HEK293 (cell line): ENCODE measurements at regions not wholly inside any gene's neighbourhood (a gene's known extent, or its start where the extent isn't known, plus 50 kb on each side); places are given as distances from the start of the nearest gene placed in this dataset.

Source experiments
- CTCF ChIA-PET: fragments of 350-600 bp; formaldehyde crosslinking; extraction: SDS; loops from one replicate; lab custom pipeline; 2021; ENCODE audit warnings: antibody characterized with exemption; lab: Yijun Ruan, JAX
- POLR2A ChIA-PET: fragments of 300-600 bp; formaldehyde crosslinking; extraction: SDS; loops from one replicate; lab custom pipeline; 2020; ENCODE audit warnings: antibody characterized with exemption, inconsistent platforms; lab: Yijun Ruan, JAX
- H3K27ac ChIP-seq: fragments of 200-500 bp; sonication (Bioruptor generic); 2 replicates; pipeline ENCODE4 v1.5.1; 2014; ENCODE audit warnings: low read depth, low read length, control low read depth, inconsistent platforms; ENCODE audit errors: extremely low read depth
- H3K36me3 ChIP-seq, 2 experiments: fragments of 200-500 bp in 1 of 2; sonication (Bioruptor generic) in 1 of 2; 1 replicate in 1 of 2; 2 replicates in 1 of 2; pipeline ENCODE4 v1.5.1; 2014 to 2017; ENCODE audit warnings: inconsistent platforms in 2 of 2, low read length in 2 of 2; ENCODE audit not compliant: control insufficient read depth in 2 of 2, insufficient read depth in 1 of 2
- H3K4me1 ChIP-seq: fragments of 200-500 bp; sonication (Bioruptor generic); 2 replicates; pipeline ENCODE4 v1.5.1; 2014; ENCODE audit warnings: mild to moderate bottlenecking, low read length, inconsistent platforms; ENCODE audit not compliant: control insufficient read depth, insufficient read depth
- H3K4me3 ChIP-seq: 2 replicates; pipeline ENCODE4 v1.5.1; 2011; ENCODE audit warnings: low read depth, mild to moderate bottlenecking, control low read depth, low read length, moderate library complexity
- H3K9me3 ChIP-seq: fragments of 200-500 bp; sonication (Bioruptor generic); 2 replicates; pipeline ENCODE4 v1.5.1; 2014; ENCODE audit warnings: low read depth, low read length, inconsistent platforms; ENCODE audit not compliant: control insufficient read depth, insufficient read depth
- ZBTB17 ChIP-seq: fragments of 450-650 bp; formaldehyde crosslinking; IDR thresholded peaks from 2 replicates; pipeline ENCODE4 v1.5.1; 2016; ENCODE audit warnings: missing biosample characterization, missing genetic modification characterization
- ZNF112 ChIP-seq: fragments of 450-650 bp; formaldehyde crosslinking; IDR thresholded peaks from 2 replicates; pipeline ENCODE4 v1.5.0; 2017; ENCODE audit warnings: missing biosample characterization, missing genetic modification characterization
- ZNF157 ChIP-seq: fragments of 450-650 bp; formaldehyde crosslinking; IDR thresholded peaks from 2 replicates; pipeline ENCODE4 v1.5.1; 2016; ENCODE audit warnings: missing biosample characterization, missing genetic modification characterization
- ZNF221 ChIP-seq: fragments of 450-650 bp; formaldehyde crosslinking; IDR thresholded peaks from 2 replicates; pipeline ENCODE4 v1.5.1; 2017; ENCODE audit warnings: missing biosample characterization, missing genetic modification characterization, borderline replicate concordance
- ZNF24 ChIP-seq: fragments of 450-650 bp; formaldehyde crosslinking; IDR thresholded peaks from 2 replicates; pipeline ENCODE4 v1.5.1; 2016; ENCODE audit warnings: missing biosample characterization, missing genetic modification characterization
- ZNF394 ChIP-seq: fragments of 450-650 bp; formaldehyde crosslinking; IDR thresholded peaks from 2 replicates; pipeline ENCODE4 v1.5.1; 2016; ENCODE audit warnings: missing biosample characterization, missing genetic modification characterization, mild to moderate bottlenecking, moderate library complexity, borderline replicate concordance
- ZNF548 ChIP-seq: fragments of 450-650 bp; formaldehyde crosslinking; IDR thresholded peaks from 2 replicates; pipeline ENCODE4 v1.5.1; 2016; ENCODE audit warnings: missing biosample characterization, missing genetic modification characterization
- ZNF626 ChIP-seq: fragments of 450-650 bp; sonication (Bioruptor Pico); formaldehyde crosslinking; IDR thresholded peaks from 2 replicates; pipeline ENCODE4 v1.5.1; 2018; ENCODE audit warnings: missing biosample characterization, missing genetic modification characterization, inconsistent platforms
- ZNF791 ChIP-seq: fragments of 450-650 bp; formaldehyde crosslinking; IDR thresholded peaks from 2 replicates; pipeline ENCODE4 v1.5.1; 2016; ENCODE audit warnings: missing biosample characterization, missing genetic modification characterization
- ZNF837 ChIP-seq: fragments of 450-650 bp; formaldehyde crosslinking; IDR thresholded peaks from 2 replicates; pipeline ENCODE4 v1.5.1; 2016; ENCODE audit warnings: missing biosample characterization, missing genetic modification characterization
- TF ChIP-seq, protein P1 (sequence below): fragments of 450-650 bp; formaldehyde crosslinking; IDR thresholded peaks from 2 replicates; pipeline ENCODE4 v1.5.1; 2016; ENCODE audit warnings: missing biosample characterization, missing genetic modification characterization
- TF ChIP-seq, protein P2 (sequence below): fragments of 450-650 bp; formaldehyde crosslinking; IDR thresholded peaks from 2 replicates; pipeline ENCODE4 v1.5.1; 2017; ENCODE audit warnings: missing biosample characterization, missing genetic modification characterization
- TF ChIP-seq, protein P3 (sequence below): fragments of 450-650 bp; formaldehyde crosslinking; IDR thresholded peaks from 2 replicates; pipeline ENCODE4 v1.5.1; 2016; ENCODE audit warnings: missing biosample characterization, missing genetic modification characterization
- TF ChIP-seq, protein P4 (sequence below): sonication (generic); formaldehyde crosslinking; IDR thresholded peaks from 2 replicates; pipeline ENCODE4 v1.8.1; 2022; ENCODE audit warnings: mild to moderate bottlenecking, moderate library complexity, missing genetic modification reagents
- TF ChIP-seq, protein P5 (sequence below): fragments of 450-650 bp; formaldehyde crosslinking; IDR thresholded peaks from 2 replicates; pipeline ENCODE4 v1.5.1; 2016; ENCODE audit warnings: missing biosample characterization, missing genetic modification characterization
- TF ChIP-seq, protein P6 (sequence below): fragments of 450-650 bp; formaldehyde crosslinking; conservative IDR thresholded peaks from 2 replicates; pipeline ENCODE4 v1.5.1; 2016; ENCODE audit warnings: low read depth, missing biosample characterization, missing genetic modification characterization
- TF ChIP-seq, protein P7 (sequence below): IDR thresholded peaks from 2 replicates; pipeline ENCODE4 v1.6.1; 2011; ENCODE audit warnings: mild to moderate bottlenecking, low read depth, low read length, borderline replicate concordance

DNA sequence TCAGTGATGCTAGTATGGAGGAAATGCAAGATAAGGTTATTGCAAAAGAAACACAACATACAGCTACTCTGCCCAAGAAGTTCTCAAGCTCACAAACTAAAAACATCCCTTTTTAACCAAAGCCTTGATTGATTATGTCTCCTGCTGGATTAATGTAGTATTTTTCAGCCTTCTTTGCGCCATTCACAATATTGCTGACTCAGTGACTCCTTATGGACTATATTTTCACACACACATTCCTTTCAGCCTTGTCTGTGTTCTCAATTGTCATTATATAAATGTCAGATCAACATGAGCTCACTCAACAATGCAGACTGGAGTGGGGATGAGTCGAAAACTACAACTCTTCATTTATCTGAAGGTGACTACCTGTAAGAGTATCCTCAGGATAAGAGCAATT lies 579.3 kb upstream of the CDH8 start:
- Histone ChIP-seq H3K9me3 (no peaks in the 10 kb centered on the region), H3K4me1 (no peaks in the 10 kb centered on the region), H3K27ac (no peak overlapping the region), H3K36me3 (no peaks in the 10 kb centered on the region), H3K4me3 (no peak overlapping the region)
- CTCF ChIA-PET: no interaction called here
- POLR2A ChIA-PET: no interaction called here
- no peak for TF ChIP-seq ZNF24 (tag by site-specific recombination)
- TF ChIP-seq, protein P1, sequence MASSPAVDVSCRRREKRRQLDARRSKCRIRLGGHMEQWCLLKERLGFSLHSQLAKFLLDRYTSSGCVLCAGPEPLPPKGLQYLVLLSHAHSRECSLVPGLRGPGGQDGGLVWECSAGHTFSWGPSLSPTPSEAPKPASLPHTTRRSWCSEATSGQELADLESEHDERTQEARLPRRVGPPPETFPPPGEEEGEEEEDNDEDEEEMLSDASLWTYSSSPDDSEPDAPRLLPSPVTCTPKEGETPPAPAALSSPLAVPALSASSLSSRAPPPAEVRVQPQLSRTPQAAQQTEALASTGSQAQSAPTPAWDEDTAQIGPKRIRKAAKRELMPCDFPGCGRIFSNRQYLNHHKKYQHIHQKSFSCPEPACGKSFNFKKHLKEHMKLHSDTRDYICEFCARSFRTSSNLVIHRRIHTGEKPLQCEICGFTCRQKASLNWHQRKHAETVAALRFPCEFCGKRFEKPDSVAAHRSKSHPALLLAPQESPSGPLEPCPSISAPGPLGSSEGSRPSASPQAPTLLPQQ: no peak
- TF ChIP-seq ZNF112: no peak
- no peak for TF ChIP-seq ZNF626 (tag by site-specific recombination)
- no peak for TF ChIP-seq ZNF221 (tag by site-specific recombination)

DNA sequence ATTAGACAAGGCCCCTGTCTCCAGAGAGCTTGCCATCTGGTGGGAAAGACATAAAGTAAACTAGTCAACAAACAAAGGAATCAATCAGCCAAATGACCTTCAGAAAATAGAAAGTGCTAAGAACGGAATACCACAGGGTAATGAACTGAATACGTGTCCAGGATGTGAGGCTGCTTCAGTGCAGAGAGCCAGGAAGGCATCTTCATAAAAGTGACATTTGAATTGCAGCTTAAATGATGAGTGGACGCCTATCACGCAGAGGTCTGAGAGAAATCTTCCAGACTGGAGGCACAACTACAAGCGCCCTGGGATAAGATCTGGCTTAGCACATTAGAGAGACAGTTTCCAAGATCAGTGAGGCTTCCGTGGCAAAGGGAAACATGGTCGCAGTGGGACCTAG lies 574.1 kb upstream of the CDH8 start:
- H3K4me1 ChIP-seq: no peaks in the 10 kb centered on the region
- TF ChIP-seq, protein P2, sequence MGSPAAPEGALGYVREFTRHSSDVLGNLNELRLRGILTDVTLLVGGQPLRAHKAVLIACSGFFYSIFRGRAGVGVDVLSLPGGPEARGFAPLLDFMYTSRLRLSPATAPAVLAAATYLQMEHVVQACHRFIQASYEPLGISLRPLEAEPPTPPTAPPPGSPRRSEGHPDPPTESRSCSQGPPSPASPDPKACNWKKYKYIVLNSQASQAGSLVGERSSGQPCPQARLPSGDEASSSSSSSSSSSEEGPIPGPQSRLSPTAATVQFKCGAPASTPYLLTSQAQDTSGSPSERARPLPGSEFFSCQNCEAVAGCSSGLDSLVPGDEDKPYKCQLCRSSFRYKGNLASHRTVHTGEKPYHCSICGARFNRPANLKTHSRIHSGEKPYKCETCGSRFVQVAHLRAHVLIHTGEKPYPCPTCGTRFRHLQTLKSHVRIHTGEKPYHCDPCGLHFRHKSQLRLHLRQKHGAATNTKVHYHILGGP (tag by site-specific recombination): no peak
- TF ChIP-seq, protein P3, sequence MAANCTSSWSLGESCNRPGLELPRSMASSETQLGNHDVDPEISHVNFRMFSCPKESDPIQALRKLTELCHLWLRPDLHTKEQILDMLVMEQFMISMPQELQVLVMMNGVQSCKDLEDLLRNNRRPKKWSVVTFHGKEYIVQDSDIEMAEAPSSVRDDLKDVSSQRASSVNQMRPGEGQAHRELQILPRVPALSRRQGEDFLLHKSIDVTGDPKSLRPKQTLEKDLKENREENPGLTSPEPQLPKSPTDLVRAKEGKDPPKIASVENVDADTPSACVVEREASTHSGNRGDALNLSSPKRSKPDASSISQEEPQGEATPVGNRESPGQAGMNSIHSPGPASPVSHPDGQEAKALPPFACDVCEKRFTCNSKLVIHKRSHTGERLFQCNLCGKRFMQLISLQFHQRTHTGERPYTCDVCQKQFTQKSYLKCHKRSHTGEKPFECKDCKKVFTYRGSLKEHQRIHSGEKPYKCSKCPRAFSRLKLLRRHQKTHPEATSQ (tag by site-specific recombination): no peak
- no peak for TF ChIP-seq ZNF837 (tag by site-specific recombination)
- TF ChIP-seq ZNF394 (tag by site-specific recombination): no peak
- TF ChIP-seq, protein P4, sequence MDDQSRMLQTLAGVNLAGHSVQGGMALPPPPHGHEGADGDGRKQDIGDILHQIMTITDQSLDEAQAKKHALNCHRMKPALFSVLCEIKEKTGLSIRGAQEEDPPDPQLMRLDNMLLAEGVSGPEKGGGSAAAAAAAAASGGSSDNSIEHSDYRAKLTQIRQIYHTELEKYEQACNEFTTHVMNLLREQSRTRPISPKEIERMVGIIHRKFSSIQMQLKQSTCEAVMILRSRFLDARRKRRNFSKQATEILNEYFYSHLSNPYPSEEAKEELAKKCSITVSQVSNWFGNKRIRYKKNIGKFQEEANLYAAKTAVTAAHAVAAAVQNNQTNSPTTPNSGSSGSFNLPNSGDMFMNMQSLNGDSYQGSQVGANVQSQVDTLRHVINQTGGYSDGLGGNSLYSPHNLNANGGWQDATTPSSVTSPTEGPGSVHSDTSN (CRISPR knock-in tag): no peak
- TF ChIP-seq, protein P5, sequence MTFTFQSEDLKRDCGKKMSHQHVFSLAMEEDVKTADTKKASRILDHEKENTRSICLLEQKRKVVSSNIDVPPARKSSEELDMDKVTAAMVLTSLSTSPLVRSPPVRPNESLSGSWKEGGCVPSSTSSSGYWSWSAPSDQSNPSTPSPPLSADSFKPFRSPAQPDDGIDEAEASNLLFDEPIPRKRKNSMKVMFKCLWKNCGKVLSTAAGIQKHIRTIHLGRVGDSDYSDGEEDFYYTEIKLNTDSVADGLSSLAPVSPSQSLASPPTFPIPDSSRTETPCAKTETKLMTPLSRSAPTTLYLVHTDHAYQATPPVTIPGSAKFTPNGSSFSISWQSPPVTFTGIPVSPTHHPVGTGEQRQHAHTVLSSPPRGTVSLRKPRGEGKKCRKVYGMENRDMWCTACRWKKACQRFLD (tag by site-specific recombination): no peak
- no peak for TF ChIP-seq ZBTB17 (tag by site-specific recombination)
- ChIA-PET POLR2A (no interaction called here), CTCF (no interaction called here)
- no peaks in the 10 kb centered on the region for H3K36me3 ChIP-seq
- H3K4me3 ChIP-seq: no peak overlapping the region
- H3K9me3 ChIP-seq: no peaks in the 10 kb centered on the region
- H3K27ac ChIP-seq: no peak overlapping the region

DNA sequence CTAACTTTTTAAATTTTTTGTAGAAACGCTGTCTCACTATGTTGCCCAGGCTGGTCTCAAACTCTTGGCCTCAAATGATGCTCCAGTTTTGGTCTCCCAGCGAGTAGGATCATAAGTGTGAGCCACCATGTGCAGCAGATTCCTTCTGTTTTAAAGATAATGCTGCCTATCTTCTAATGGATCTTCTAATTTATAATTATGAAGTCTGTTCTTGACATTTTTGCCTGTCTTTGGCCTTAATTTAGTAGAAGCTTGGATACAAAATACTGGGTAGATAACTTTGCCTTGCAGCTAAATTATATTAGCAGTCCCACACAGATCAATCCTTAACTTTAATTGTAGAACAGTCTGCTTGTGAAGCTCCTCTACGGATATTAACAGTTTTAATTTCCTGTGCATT lies 566.6 kb upstream of the CDH8 start:
- no peaks in the 10 kb centered on the region for H3K36me3 ChIP-seq
- H3K4me1 ChIP-seq: no peaks in the 10 kb centered on the region
- no peak overlapping the region for H3K4me3 ChIP-seq
- H3K27ac ChIP-seq: no peak overlapping the region
- POLR2A ChIA-PET: no interaction called here
- no peaks in the 10 kb centered on the region for H3K9me3 ChIP-seq
- CTCF ChIA-PET: no interaction called here
- TF ChIP-seq, protein P6, sequence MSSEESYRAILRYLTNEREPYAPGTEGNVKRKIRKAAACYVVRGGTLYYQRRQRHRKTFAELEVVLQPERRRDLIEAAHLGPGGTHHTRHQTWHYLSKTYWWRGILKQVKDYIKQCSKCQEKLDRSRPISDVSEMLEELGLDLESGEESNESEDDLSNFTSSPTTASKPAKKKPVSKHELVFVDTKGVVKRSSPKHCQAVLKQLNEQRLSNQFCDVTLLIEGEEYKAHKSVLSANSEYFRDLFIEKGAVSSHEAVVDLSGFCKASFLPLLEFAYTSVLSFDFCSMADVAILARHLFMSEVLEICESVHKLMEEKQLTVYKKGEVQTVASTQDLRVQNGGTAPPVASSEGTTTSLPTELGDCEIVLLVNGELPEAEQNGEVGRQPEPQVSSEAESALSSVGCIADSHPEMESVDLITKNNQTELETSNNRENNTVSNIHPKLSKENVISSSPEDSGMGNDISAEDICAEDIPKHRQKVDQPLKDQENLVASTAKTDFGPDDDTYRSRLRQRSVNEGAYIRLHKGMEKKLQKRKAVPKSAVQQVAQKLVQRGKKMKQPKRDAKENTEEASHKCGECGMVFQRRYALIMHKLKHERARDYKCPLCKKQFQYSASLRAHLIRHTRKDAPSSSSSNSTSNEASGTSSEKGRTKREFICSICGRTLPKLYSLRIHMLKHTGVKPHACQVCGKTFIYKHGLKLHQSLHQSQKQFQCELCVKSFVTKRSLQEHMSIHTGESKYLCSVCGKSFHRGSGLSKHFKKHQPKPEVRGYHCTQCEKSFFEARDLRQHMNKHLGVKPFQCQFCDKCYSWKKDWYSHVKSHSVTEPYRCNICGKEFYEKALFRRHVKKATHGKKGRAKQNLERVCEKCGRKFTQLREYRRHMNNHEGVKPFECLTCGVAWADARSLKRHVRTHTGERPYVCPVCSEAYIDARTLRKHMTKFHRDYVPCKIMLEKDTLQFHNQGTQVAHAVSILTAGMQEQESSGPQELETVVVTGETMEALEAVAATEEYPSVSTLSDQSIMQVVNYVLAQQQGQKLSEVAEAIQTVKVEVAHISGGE (tag by site-specific recombination): no peak
- no peak for TF ChIP-seq ZNF157
- no peak for TF ChIP-seq ZNF548 (tag by site-specific recombination)
- TF ChIP-seq ZNF791 (tag by site-specific recombination): no peak
- TF ChIP-seq, protein P7, sequence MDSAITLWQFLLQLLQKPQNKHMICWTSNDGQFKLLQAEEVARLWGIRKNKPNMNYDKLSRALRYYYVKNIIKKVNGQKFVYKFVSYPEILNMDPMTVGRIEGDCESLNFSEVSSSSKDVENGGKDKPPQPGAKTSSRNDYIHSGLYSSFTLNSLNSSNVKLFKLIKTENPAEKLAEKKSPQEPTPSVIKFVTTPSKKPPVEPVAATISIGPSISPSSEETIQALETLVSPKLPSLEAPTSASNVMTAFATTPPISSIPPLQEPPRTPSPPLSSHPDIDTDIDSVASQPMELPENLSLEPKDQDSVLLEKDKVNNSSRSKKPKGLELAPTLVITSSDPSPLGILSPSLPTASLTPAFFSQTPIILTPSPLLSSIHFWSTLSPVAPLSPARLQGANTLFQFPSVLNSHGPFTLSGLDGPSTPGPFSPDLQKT: no peak
